GM12891 (cell line): ENCODE measurements at regions not wholly inside any gene's neighbourhood (a gene's known extent, or its start where the extent isn't known, plus 50 kb on each side); places are given as distances from the start of the nearest gene placed in this dataset.

Experiments used
- PAX5 ChIP-seq: IDR thresholded peaks from 2 replicates; pipeline ENCODE4 v1.6.1; 2011; ENCODE audit warnings: low read length, moderate library complexity, mild to moderate bottlenecking; ENCODE audit not compliant: insufficient read depth, severe bottlenecking
- POLR2A ChIP-seq: IDR thresholded peaks from 2 replicates; pipeline ENCODE4 v1.6.1; 2011; ENCODE audit warnings: low read depth, low read length, control low read depth
- POLR2AphosphoS5 ChIP-seq: IDR thresholded peaks from 2 replicates; pipeline ENCODE4 v1.6.1; 2011; ENCODE audit warnings: low read depth, low read length, control low read depth
- POU2F2 ChIP-seq: IDR thresholded peaks from 2 replicates; pipeline ENCODE4 v1.6.1; 2011; ENCODE audit warnings: low read depth, mild to moderate bottlenecking, control low read depth, low read length, moderate library complexity
- SPI1 ChIP-seq: IDR thresholded peaks from 2 replicates; pipeline ENCODE4 v1.6.1; 2011; ENCODE audit warnings: low read depth, low read length, control low read depth
- TAF1 ChIP-seq: IDR thresholded peaks from 2 replicates; pipeline ENCODE4 v1.6.1; 2011; ENCODE audit warnings: low read depth, low read length, control low read depth

DNA sequence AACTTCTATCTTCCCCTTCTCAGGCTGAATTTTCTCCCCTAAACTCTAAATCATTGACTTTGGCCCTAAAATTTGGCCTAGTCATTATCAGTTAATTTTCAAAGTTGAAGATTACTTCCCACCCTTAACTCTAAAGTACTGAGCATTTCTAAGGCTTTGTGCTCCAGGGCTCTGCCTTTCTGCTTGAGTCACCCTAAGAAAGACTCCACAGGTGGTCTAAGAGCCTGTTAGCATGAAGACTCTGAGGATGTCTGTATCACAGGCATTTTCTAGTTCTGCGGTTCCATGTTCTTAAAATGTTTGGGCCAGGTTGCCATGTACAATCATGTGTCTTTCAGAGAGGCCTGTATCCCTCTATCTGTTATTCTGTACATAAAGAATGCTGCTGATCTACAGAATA is 808.1 kb upstream of the MANEA start:
- TF ChIP-seq POLR2AphosphoS5 (no peak), POLR2A (no peak), TAF1 (no peak), POU2F2 (no peak), SPI1 (no peak), PAX5 (no peak)
